GM21515 (cell line): ENCODE measurements at regions not wholly inside any gene's neighbourhood (a gene's known extent, or its start where the extent isn't known, plus 50 kb on each side); places are given as distances from the start of the nearest gene placed in this dataset.

ENCODE experiments used
- ATAC-seq: cut with Tn5 transposase; IDR thresholded peaks from one replicate; pipeline ENCODE4 v1.9.1; 2021; ENCODE audit not compliant: unreplicated experiment

GRCh38 chr3:30069056-30069455 lies 537.3 kb upstream of the TGFBR2 start:
- ATAC-seq, result no peak

DNA sequence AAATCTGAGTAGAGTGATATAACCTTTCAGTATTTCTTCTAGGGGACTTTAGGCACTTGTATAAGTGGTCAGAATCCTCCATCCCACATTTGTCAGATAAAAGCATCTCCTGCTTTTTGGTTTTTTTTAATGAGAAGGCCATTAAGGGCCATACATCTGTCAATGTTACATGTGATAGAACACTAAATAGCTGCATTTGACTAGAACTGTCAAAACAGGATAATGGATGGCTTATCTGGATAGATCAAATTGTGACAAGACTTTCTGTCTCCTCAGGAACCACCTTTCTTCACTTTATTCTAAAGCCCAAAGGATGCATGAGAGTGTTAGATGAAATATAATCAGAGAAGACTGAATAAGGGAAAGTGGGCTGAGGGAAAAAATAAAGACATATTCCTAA lies 533.4 kb upstream of the TGFBR2 start:
- ATAC-seq, result no peak

- ATAC-seq, result no peak
These were observed 532.8 kb upstream of the TGFBR2 start for GRCh38 chr3:30073622-30074021.

GRCh38 chr3:30075514-30075913 lies 530.9 kb upstream of the TGFBR2 start:
- ATAC-seq, result no peak

DNA sequence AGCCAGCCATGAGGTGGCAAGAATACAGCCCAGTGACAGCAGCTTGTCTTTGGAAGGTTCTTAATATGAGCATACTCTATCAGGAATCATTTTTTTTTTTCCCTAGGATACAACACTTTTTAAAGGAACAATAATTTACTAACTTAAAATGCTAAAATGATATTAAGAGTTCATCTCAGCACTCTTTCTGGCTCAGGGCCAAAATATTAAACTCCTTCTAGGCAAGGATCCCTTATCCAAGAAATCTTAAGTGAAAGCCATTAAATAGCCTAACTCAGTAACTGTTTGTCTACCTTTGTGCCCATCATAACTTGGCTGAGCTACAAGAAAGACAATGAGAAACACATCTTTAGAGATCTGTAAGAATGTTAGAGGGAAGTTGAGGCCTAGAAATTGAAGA lies 529.5 kb upstream of the TGFBR2 start:
- no peak for ATAC-seq

DNA sequence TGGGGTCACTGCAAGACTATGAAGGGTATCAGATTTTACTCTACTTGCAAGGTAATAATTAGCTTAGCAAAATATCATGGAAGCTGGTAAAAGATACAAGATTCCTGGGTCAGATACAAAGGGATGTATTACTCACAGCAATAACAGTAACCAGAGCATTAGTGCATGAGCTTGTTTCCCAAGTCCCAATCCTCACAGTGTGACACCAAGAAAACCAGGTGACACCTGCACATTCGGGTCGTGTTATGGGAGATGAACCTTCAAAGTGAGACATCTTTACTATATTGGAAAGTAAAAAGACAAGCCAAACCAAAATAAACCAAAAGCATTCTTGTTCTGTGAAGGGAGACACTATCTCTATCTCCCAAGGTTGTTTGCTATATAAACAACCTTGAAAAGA lies 528.7 kb upstream of the TGFBR2 start:
- ATAC-seq, result no peak

GRCh38 chr3:30078736-30079135 lies 527.7 kb upstream of the TGFBR2 start:
- no peak for ATAC-seq

DNA sequence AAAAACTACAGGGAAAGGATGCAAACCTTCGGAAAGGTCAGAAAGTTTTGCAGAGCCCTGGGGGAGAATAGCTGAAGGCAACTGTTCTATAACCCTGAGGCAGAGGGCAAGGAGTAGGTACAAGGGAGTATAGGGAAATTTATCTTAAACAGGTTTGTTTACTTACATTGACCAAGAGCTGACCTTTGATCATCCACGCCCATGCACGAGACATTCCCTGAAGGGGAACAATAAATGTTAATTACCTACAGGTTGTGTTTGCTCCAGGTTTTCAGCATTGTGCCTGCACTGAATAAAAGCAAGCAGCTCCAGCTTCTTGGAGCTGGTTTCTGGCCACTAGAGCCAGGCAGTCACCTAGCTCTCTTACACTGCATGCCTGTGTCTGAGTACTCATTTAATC lies 524.5 kb upstream of the TGFBR2 start:
- no peak for ATAC-seq

DNA sequence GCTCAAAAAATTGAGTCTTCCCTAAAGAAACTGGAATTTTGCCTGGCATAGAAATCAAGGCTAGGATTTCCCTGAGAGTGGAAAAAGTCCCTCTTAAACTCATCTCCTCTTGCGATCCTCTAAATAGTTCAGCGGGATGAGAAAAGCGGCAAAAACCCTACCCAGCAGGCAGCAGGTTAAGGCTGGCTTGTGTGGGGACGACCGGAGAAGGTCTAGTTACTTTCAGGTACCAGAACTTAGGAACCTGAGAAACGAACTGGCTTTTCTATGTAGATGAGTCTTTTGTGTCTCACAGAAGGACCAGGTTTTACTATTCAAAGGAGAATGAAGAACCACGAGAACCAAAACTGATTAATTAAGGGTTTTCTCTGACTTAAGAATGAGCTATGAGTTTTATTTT lies 523.7 kb upstream of the TGFBR2 start:
- no peak for ATAC-seq

- ATAC-seq, result no peak
These were observed 523.1 kb upstream of the TGFBR2 start for GRCh38 chr3:30083315-30083714.

GRCh38 chr3:30084316-30084715 lies 522.1 kb upstream of the TGFBR2 start:
- no peak for ATAC-seq

DNA sequence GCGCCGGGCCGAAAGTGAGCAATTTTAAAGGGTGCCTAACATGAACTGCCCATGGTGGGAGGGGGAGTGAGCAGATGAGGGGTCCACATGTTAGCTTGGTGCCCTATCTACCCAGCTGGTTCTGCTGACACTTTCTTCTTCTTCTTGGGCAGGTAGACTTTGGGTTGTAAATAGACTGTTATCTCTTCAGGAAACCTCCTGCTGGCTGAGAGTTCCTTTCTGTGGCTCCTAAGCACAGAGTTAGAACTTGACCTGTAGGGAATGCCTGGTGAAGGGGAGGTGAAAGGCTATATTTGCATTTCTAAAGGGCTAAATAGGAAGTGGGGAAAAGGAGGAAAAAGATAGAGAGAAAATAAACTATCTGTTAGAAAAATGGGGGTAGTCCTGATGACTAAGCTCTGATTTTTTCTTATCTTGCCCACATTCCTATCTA lies 521.4 kb upstream of the TGFBR2 start:
- no peak for ATAC-seq

GRCh38 chr3:30085486-30085885 lies 520.9 kb upstream of the TGFBR2 start:
- no peak for ATAC-seq

DNA sequence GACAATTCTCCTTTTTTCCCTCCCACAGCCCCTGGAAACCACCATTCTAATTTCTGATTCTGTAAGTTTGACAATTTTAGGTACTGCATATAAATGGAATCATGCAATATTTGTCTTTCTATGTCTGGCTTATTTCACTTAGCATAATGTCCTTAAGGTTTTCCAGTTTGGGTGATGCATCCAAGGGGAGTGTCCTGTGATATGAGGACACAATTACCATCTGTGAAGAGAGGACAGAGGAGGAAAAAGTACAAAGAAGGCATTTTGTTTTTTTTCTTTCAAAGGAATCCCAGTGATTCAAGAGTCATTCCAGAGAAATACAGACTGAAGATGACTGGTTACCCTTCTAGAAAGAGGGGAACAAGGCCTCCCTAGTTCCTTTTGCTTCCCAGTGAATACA lies 514.7 kb upstream of the TGFBR2 start:
- ATAC-seq, result no peak

DNA sequence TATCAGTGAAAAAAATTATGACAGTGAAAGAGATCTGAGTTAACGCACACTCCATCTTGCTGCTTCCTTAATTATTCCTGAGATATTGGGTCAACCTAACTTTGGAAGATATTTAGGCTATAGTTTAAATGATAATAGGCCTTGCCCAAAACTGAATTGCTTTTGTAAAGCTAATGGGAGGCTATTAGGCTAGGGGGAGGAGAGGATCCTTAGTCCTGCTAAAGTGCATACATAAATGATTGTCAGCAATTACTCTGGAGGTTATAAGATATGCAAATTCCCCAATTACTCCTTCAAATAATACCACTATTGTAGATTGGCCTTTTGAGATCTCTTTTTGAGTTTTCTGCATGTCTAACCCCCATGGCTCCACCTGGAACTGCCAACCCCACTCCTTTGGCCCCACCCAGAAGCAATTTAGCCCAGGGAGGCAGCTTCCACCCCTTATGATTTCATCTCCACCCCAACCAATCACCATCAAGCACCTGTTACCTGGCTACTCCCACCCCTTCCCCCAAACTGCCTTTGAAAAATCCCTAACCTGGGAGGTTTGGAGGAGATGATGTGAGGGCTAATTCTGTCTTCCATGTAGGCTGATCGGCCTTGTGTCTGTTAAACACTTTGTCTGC lies 509.3 kb upstream of the TGFBR2 start:
- no peak for ATAC-seq

DNA sequence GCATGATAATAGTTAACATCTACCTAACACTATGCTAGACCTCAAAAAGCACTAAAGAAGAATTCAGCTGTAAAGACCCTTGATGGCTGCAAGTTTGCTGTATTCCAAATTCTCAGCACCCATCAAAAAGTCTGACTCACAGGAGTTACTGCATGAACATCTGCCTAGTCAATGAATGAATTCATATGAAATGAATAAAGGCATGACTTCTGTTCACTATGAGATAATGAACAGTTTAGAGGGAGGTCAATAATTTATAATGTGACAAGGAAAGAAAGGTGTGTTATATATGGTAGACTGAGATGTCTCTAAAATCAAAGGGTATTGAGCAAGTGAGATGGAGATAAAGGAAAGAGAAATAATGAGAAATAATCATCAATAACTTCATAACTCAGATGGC lies 508.2 kb upstream of the TGFBR2 start:
- no peak for ATAC-seq

- ATAC-seq, result no peak
These were observed 507.5 kb upstream of the TGFBR2 start for GRCh38 chr3:30098653-30099455.

GRCh38 chr3:30102356-30102755 lies 504.0 kb upstream of the TGFBR2 start:
- ATAC-seq, result no peak

DNA sequence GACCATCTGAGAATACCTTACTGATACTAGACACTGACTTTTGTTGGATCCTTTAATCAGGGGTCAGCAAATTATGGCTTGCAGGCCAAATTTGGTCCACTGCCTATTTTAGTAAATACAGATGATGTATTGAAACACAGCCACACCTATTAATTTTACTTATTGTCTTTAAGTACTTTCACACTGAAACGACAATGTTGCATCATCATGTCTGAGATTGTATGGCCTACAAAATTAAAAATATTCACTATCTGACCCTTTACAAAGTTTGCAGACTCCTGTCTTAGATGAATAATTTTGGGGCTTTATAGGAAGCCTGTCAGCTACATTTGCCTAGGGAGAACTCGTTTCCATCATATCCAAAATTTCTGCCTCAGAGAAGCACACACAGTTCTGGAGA lies 503.2 kb upstream of the TGFBR2 start:
- ATAC-seq, result no peak

- no peak for ATAC-seq
These were observed 498.9 kb upstream of the TGFBR2 start for GRCh38 chr3:30107531-30107930.

DNA sequence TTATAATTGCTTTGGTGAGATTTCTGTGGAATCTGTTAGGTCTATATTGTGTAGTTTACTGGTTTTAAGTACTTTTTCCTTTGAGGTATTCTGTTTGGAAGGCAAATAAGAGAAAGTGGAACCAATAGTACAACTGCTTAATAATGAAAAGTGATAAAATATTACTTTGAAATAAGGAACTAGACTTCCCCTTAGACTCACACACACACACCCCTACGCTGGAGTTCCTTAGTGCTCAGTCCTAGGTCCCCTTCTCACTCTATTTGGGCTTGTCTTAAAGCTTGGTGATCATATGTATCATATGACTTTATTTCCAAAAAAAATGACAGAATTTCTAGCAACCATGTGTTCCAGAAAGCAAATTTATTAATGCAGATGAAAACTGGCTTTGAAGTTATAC lies 494.0 kb upstream of the TGFBR2 start:
- no peak for ATAC-seq

DNA sequence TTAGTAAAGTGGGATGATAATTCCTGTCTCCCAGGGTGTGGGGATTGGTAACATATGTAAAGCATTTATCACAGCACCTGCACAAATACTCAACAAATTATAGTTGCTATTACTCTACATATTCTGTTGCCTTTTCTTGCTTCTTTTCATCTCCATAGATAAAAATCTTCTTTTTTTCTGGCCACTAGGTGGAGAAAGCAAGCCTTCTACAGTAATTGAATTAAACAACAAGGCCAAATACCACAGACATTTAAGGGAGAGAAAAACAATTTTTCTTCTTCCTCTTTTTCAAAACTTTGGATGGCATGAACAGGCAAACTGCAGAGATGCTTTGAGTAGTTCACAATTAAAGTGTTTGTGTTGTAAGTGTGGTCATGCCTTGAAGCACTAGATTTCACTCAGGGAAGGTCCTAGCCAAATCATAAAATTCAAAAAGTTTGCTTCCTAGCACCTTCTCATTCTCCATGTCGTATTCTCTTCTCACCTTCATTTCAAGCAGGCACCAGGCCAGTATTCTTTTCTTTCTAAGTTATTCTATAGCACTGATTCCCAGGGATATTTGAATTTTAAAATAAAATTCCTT lies 493.4 kb upstream of the TGFBR2 start:
- ATAC-seq, result no peak
